HCT116 (cell line): ENCODE measurements at regions not wholly inside any gene's neighbourhood (a gene's known extent, or its start where the extent isn't known, plus 50 kb on each side); places are given as distances from the start of the nearest gene placed in this dataset.

Experiments
- ATAC-seq: fragments of 200-7000 bp; cut with Tn5 transposase; 2 replicates; pipeline ENCODE4 v1.9.1; 2020; ENCODE audit warnings: mild to moderate bottlenecking, moderate library complexity
- BruUV-seq: library from RNA; stranded (reverse); fragments of 400-500 nt; replicated peaks from 2 replicates; lab custom pipeline; 2021; lab: Mats Ljungman, UMichigan
- CTCF ChIA-PET: fragments of 300-600 bp; sonication (Branson Sonifier 250); formaldehyde crosslinking; loops from one replicate; lab custom pipeline; 2021; ENCODE audit warnings: antibody characterized with exemption; lab: Charles Lee
- POLR2A ChIA-PET: fragments of 300-600, 350-600 bp; sonication (Branson Sonifier 250); formaldehyde crosslinking; loops from one replicate; lab custom pipeline; 2021; ENCODE audit warnings: antibody characterized with exemption; lab: Charles Lee
- RAD21 ChIA-PET, 2 experiments: fragments of 300-600 bp; sonication (Branson Sonifier 250); formaldehyde crosslinking; loops; one replicate each; lab custom pipeline; 2023; ENCODE audit warnings: low total read pairs in 2 of 2; ENCODE audit not compliant: uncharacterized antibody in 2 of 2, unreplicated experiment in 2 of 2, low non-redundant PET in 1 of 2; lab: Charles Lee
- DNase-seq: peaks from one replicate; pipeline ENCODE4 v3.0.0-alpha.2; 2010; ENCODE audit warnings: low read depth, low spot score
- H2AFZ ChIP-seq: fragments of 200-600 bp; shearing (Covaris generic), sonication (generic); 2 replicates; pipeline ENCODE4 v1.6.1; 2017; ENCODE audit warnings: low read depth, mixed run types, mixed read lengths, antibody characterized with exemption, low read length; ENCODE audit not compliant: poor library complexity, severe bottlenecking
- H3K27ac ChIP-seq: 2 replicates; pipeline ENCODE4 v1.5.1; 2012; ENCODE audit warnings: low read depth, low read length
- H3K27me3 ChIP-seq: fragments of 200-600 bp; sonication (generic); 2 replicates; pipeline ENCODE4 v1.6.1; 2016; ENCODE audit warnings: mixed run types, low read length, mixed read lengths; ENCODE audit not compliant: insufficient read depth
- H3K36me3 ChIP-seq, 2 experiments: fragments of 200-500 bp in 1 of 2; fragments of 200-600 bp in 1 of 2; sonication (Bioruptor generic) in 1 of 2; sonication (generic) in 1 of 2; 2 replicates each; pipeline versions ENCODE4 v1.5.1 to v1.6.1; 2014 to 2016; ENCODE audit warnings: low read length in 2 of 2, inconsistent platforms in 1 of 2, mixed read lengths in 1 of 2, mixed run types in 1 of 2; ENCODE audit not compliant: insufficient read depth in 2 of 2, control insufficient read depth in 1 of 2
- H3K4me1 ChIP-seq, 2 experiments: fragments of 200-600 bp in 1 of 2; sonication (generic) in 1 of 2; 2 replicates each; pipeline versions ENCODE4 v1.5.1 to v1.6.1; 2012 to 2017; ENCODE audit warnings: low read length in 2 of 2, inconsistent platforms in 1 of 2, mild to moderate bottlenecking in 1 of 2, mixed read lengths in 1 of 2, mixed run types in 1 of 2, moderate library complexity in 1 of 2; ENCODE audit not compliant: insufficient read depth in 2 of 2, control insufficient read depth in 1 of 2
- H3K4me2 ChIP-seq: fragments of 200-600 bp; sonication (generic); 2 replicates; pipeline ENCODE4 v1.6.1; 2017; ENCODE audit warnings: mixed run types, low read length, mixed read lengths
- H3K4me3 ChIP-seq, 2 experiments: fragments of 200-600 bp in 1 of 2; sonication (generic) in 1 of 2; replicated peaks in 1 of 2; 2 replicates each; pipeline ENCODE4 v1.5.1; 2011 to 2016; ENCODE audit warnings: low read length in 2 of 2, control low read depth in 1 of 2, low read depth in 1 of 2, mild to moderate bottlenecking in 1 of 2, mixed read lengths in 1 of 2, mixed run types in 1 of 2
- H3K79me2 ChIP-seq: fragments of 200-600 bp; sonication (generic); 2 replicates; pipeline ENCODE4 v1.6.1; 2017; ENCODE audit warnings: mild to moderate bottlenecking, mixed run types, low read length, moderate library complexity, mixed read lengths; ENCODE audit not compliant: insufficient read depth
- H3K9ac ChIP-seq: fragments of 200-600 bp; sonication (generic); 2 replicates; pipeline ENCODE4 v1.6.1; 2016; ENCODE audit warnings: low read length, mixed read lengths
- H3K9me2 ChIP-seq: fragments of 200-600 bp; sonication (generic), shearing (Covaris generic); 2 replicates; pipeline ENCODE4 v1.6.1; 2017; ENCODE audit warnings: mixed run types, mild to moderate bottlenecking, moderate library complexity; ENCODE audit not compliant: insufficient read depth
- H3K9me3 ChIP-seq, 2 experiments: fragments of 200-500 bp in 1 of 2; fragments of 200-600 bp in 1 of 2; sonication (Bioruptor generic) in 1 of 2; sonication (generic) in 1 of 2; 2 replicates each; pipeline ENCODE4 v1.6.1; 2014 to 2017; ENCODE audit warnings: low read length in 2 of 2, mixed read lengths in 2 of 2, inconsistent platforms in 1 of 2, low read depth in 1 of 2, mild to moderate bottlenecking in 1 of 2, mixed run types in 1 of 2, moderate library complexity in 1 of 2; ENCODE audit not compliant: control insufficient read depth in 1 of 2, insufficient read depth in 1 of 2
- H4K20me1 ChIP-seq: fragments of 200-600 bp; sonication (generic), shearing (Covaris generic); 2 replicates; pipeline ENCODE4 v1.6.1; 2017; ENCODE audit warnings: mixed run types, mild to moderate bottlenecking, moderate library complexity; ENCODE audit not compliant: insufficient read depth
- ATF3 ChIP-seq: IDR thresholded peaks from 2 replicates; pipeline ENCODE4 v1.6.1; 2012
- CBX3 ChIP-seq: IDR thresholded peaks from 2 replicates; pipeline ENCODE4 v1.6.1; 2012; ENCODE audit warnings: low read depth
- CEBPB ChIP-seq: IDR thresholded peaks from 2 replicates; pipeline ENCODE4 v1.6.1; 2012; ENCODE audit warnings: low read depth
- CTCF ChIP-seq, 3 experiments: fragments of 200-600 bp in 1 of 3; sonication (generic) in 1 of 3; IDR thresholded peaks in 2 of 3; conservative IDR thresholded peaks in 1 of 3; 2 replicates each; pipeline ENCODE4 v1.5.1; 2012 to 2017; ENCODE audit warnings: low read depth in 2 of 3, low read length in 2 of 3, antibody characterized with exemption in 1 of 3, borderline replicate concordance in 1 of 3, control low read depth in 1 of 3, mild to moderate bottlenecking in 1 of 3, mixed read lengths in 1 of 3, mixed run types in 1 of 3, moderate library complexity in 1 of 3; ENCODE audit not compliant: insufficient read depth in 1 of 3
- EZH2phosphoT487 ChIP-seq: fragments of 200-600 bp; IDR thresholded peaks from 2 replicates; pipeline ENCODE4 v1.6.1; 2018; ENCODE audit warnings: antibody characterized with exemption, borderline replicate concordance
- FOSL1 ChIP-seq: IDR thresholded peaks from 2 replicates; pipeline ENCODE4 v1.6.1; 2012; ENCODE audit warnings: low read depth
- JUND ChIP-seq: IDR thresholded peaks from 2 replicates; pipeline ENCODE4 v1.6.1; 2012
- MAX ChIP-seq: IDR thresholded peaks from 2 replicates; pipeline ENCODE4 v1.6.1; 2012
- REST ChIP-seq: IDR thresholded peaks from 2 replicates; pipeline ENCODE4 v1.6.1; 2012; ENCODE audit warnings: low read depth
- SIN3A ChIP-seq: IDR thresholded peaks from 2 replicates; pipeline ENCODE4 v1.6.1; 2012; ENCODE audit warnings: low read depth
- TCF7L2 ChIP-seq: IDR thresholded peaks from 2 replicates; pipeline ENCODE4 v1.7.0; 2011; ENCODE audit warnings: borderline replicate concordance, inconsistent platforms; ENCODE audit not compliant: insufficient read depth, insufficient read length; ENCODE audit errors: extremely low read depth
- YY1 ChIP-seq: IDR thresholded peaks from 2 replicates; pipeline ENCODE4 v1.6.1; 2011; ENCODE audit warnings: low read length, low read depth, moderate library complexity, mild to moderate bottlenecking; ENCODE audit not compliant: insufficient replicate concordance; ENCODE audit errors: extremely low read depth
- ZFX ChIP-seq: fragments of 450-650 bp; IDR thresholded peaks from 2 replicates; pipeline ENCODE4 v1.6.1; 2017
- intact Hi-C: fragments of 100-400 bp; cut with micrococcal nuclease; formaldehyde crosslinking; loops from 2 replicates; pipeline ENCODE4 v1.10.0; 2022

GRCh38 chr6:44549516-44549915 lies 162.0 kb downstream of the CDC5L start:
- Histone ChIP-seq H3K79me2 (no peaks in the 10 kb centered on the region), H4K20me1 (no peaks in the 10 kb centered on the region), H3K27me3 (no peaks in the 10 kb centered on the region), H3K36me3 (no peaks in the 10 kb centered on the region), H3K27ac (no peak overlapping the region), H3K9me3 (no peaks in the 10 kb centered on the region), H3K4me3 (no peak overlapping the region), H2AFZ (no peak overlapping the region), H3K4me2 (no peak overlapping the region), H3K9me2 (no peaks in the 10 kb centered on the region), H3K4me1 (no peaks in the 10 kb centered on the region), H3K9ac (no peak overlapping the region)
- DNase-seq (no peak), ATAC-seq (no peak)
- ChIA-PET RAD21 (no interaction called here), POLR2A (no interaction called here), CTCF (no interaction called here)
- TF ChIP-seq CBX3: no peak
- no peak for TF ChIP-seq REST
- TF ChIP-seq SIN3A: no peak
- TF ChIP-seq MAX: no peak
- no peak for TF ChIP-seq TCF7L2
- TF ChIP-seq JUND: no peak
- TF ChIP-seq ZFX: no peak
- no peak for TF ChIP-seq YY1
- TF ChIP-seq EZH2phosphoT487: no peak
- TF ChIP-seq FOSL1: no peak
- no peak for TF ChIP-seq CEBPB
- no peak for TF ChIP-seq CTCF (IDR thresholded peaks at IDR 0.05 in 2 of 3, conservative IDR thresholded peaks at IDR 0.05 in 1 of 3; ENCODE audit: borderline replicate concordance in 1 of 3, insufficient read depth in 1 of 3, low read depth in 2 of 3, low read length in 2 of 3)
- no peak for TF ChIP-seq ATF3
- intact Hi-C loops: no loop called here
- no TSS peak for BruUV-seq
